Ovary (tissue), 7 donors: ENCODE measurements at regions not wholly inside any gene's neighbourhood (a gene's known extent, or its start where the extent isn't known, plus 50 kb on each side); places are given as distances from the start of the nearest gene placed in this dataset.

Experiments used
- DNase-seq, 5 donors: peaks; one replicate each; pipeline ENCODE4 v3.0.0-alpha.2; 2019 to 2020
- H3K27ac ChIP-seq, 2 donors: fragments of 200-600 bp; one replicate each; pipeline versions ENCODE4 v1.5.1 to v1.8.0; 2019 to 2022
- H3K27me3 ChIP-seq: fragments of 200-600 bp; one replicate; pipeline ENCODE4 v1.8.0; 2022
- H3K36me3 ChIP-seq: fragments of 200-600 bp; sonication (generic); one replicate; pipeline ENCODE4 v1.5.1; 2019
- H3K4me1 ChIP-seq: one replicate; pipeline ENCODE4 v1.8.1; 2013; ENCODE audit warnings: mild to moderate bottlenecking, moderate library complexity; ENCODE audit not compliant: insufficient read depth
- H3K4me3 ChIP-seq: fragments of 200-600 bp; sonication (generic); one replicate; pipeline ENCODE4 v1.5.1; 2017
- H3K9me3 ChIP-seq, 2 donors: fragments of 200-600 bp in 1 of 2; sonication (generic) in 1 of 2; one replicate each; pipeline versions ENCODE4 v1.5.1 to v1.8.1; 2013 to 2019; ENCODE audit warnings: mild to moderate bottlenecking in 1 of 2, moderate library complexity in 1 of 2
- CTCF ChIP-seq, 3 donors: fragments of 450-650 bp in 2 of 3; fragments of 200-600 bp in 1 of 3; IDR thresholded peaks; one replicate each; pipeline versions ENCODE4 v1.5.1 to v1.8.0; 2016 to 2022; ENCODE audit warnings: antibody characterized with exemption in 3 of 3, mild to moderate bottlenecking in 1 of 3
- EP300 ChIP-seq: sonication (generic); formaldehyde crosslinking; IDR thresholded peaks from one replicate; pipeline ENCODE4 v1.6.1; 2017; ENCODE audit warnings: antibody characterized with exemption
- POLR2A ChIP-seq: fragments of 450-650 bp; IDR thresholded peaks from one replicate; pipeline ENCODE4 v1.6.1; 2017; ENCODE audit warnings: antibody characterized with exemption, mild to moderate bottlenecking, moderate library complexity
- WGBS, 3 donors: extraction: QIAGEN DNeasy Blood & Tissue Kit in 1 of 3; methylation state at CpG; one replicate each; pipeline versions ENCODE4 v1.1.5 to v1.1.7; 2013 to 2017; 5-methylcytosine and 5-hydroxymethylcytosine counted together
- intact Hi-C, 4 donors: fragments of 100-400 bp; cut with DNase I; formaldehyde crosslinking; loops; one replicate each; pipeline versions ENCODE4 v1.11.0 to v1.15.1; 2022 to 2023
- donor health status: DM: no; HTN: no; CAD: no; lungs with moderate emphysema.
- donor health status: DM: no; HTN: no; CAD: no.
- donor health status: Bipolar disorder and iron deficiency.
- donor health status: DM: no; HTN: no; CAD: no.
- donor health status: DM: yes; HTN: yes; CAD: no.

GRCh38 chr12:98174428-98174809 is 341.0 kb upstream of the TMPO start:
- DNase-seq = no peak
- intact Hi-C loops = no loop called here
- no peak for TF ChIP-seq POLR2A
- TF ChIP-seq CTCF (IDR thresholded peaks at IDR 0.05) = no peak
- no peak for TF ChIP-seq EP300

GRCh38 chr12:98178126-98178525 is 337.3 kb upstream of the TMPO start:
- Histone ChIP-seq H3K4me3 (no peak overlapping the region), H3K27ac (no peak overlapping the region), H3K4me1 (no peaks in the 10 kb centered on the region), H3K36me3 (no peaks in the 10 kb centered on the region), H3K9me3 (no peaks in the 10 kb centered on the region), H3K27me3 (no peaks in the 10 kb centered on the region)
- DNase-seq = no peak
- TF ChIP-seq CTCF (IDR thresholded peaks at IDR 0.05) (no peak), POLR2A (no peak), EP300 (no peak)
- intact Hi-C loops = no loop called here

More at GRCh38 chr12:98174428-98174809, 341.0 kb upstream of the TMPO start:
- Histone ChIP-seq H3K4me3 (no peak overlapping the region), H3K27ac (no peak overlapping the region), H3K27me3 (no peaks in the 10 kb centered on the region), H3K36me3 (no peaks in the 10 kb centered on the region), H3K9me3 (no peaks in the 10 kb centered on the region), H3K4me1 (no peaks in the 10 kb centered on the region)
- 67 to 77% (median 71%) methylated on average over 5 of the region's 5 CpGs for WGBS, 3 donors

- H3K4me3 ChIP-seq = no peak overlapping the region
- no peak for DNase-seq
- no peak overlapping the region for H3K27ac ChIP-seq
- no peaks in the 10 kb centered on the region for H3K36me3 ChIP-seq
- intact Hi-C loops = no loop called here
- no peaks in the 10 kb centered on the region for H3K4me1 ChIP-seq
- TF ChIP-seq CTCF (IDR thresholded peaks at IDR 0.05) = no peak
- TF ChIP-seq EP300 = no peak
- no peak for TF ChIP-seq POLR2A
- no peaks in the 10 kb centered on the region for H3K27me3 ChIP-seq
- no peaks in the 10 kb centered on the region for H3K9me3 ChIP-seq
Measured at GRCh38 chr12:98179151-98179550, 336.2 kb upstream of the TMPO start.

GRCh38 chr12:98180603-98181002 is 334.8 kb upstream of the TMPO start:
- H3K9me3 ChIP-seq = no peaks in the 10 kb centered on the region
- H3K4me3 ChIP-seq = no peak overlapping the region
- H3K27ac ChIP-seq = no peak overlapping the region
- H3K4me1 ChIP-seq = no peaks in the 10 kb centered on the region
- intact Hi-C loops = no loop called here
- no peaks in the 10 kb centered on the region for H3K36me3 ChIP-seq
- DNase-seq = no peak
- TF ChIP-seq CTCF (IDR thresholded peaks at IDR 0.05) (no peak), POLR2A (no peak), EP300 (no peak)
- H3K27me3 ChIP-seq = no peaks in the 10 kb centered on the region
- 59 to 73% (median 59%) methylated on average over 13 of the region's 13 CpGs for WGBS, 3 donors

- no peaks in the 10 kb centered on the region for H3K27me3 ChIP-seq
- no peaks in the 10 kb centered on the region for H3K36me3 ChIP-seq
- TF ChIP-seq POLR2A = no peak
- no peak for TF ChIP-seq EP300
- TF ChIP-seq CTCF (IDR thresholded peaks at IDR 0.05) = no peak
- H3K27ac ChIP-seq = no peak overlapping the region
- intact Hi-C loops = no loop called here
- no peak overlapping the region for H3K4me3 ChIP-seq
- H3K4me1 ChIP-seq = no peaks in the 10 kb centered on the region
- DNase-seq = no peak
- WGBS, 3 donors = 56 to 95% (median 88%) methylated on average over 2 of the region's 2 CpGs
- no peaks in the 10 kb centered on the region for H3K9me3 ChIP-seq
Measured at GRCh38 chr12:98182821-98183220, 332.6 kb upstream of the TMPO start.
